ENCODE measurements at regions not wholly inside any gene's neighbourhood (a gene's known extent, or its start where the extent isn't known, plus 50 kb on each side); places are given as distances from the start of the nearest gene placed in this dataset.
A peak's percentile ranks its signal among the peaks of the same experiment; 100 is the strongest.

- intact Hi-C loops (cut with DNase I), result no loop called here
- no peak for FAIRE-seq
These were observed 561.1 kb upstream of the SETBP1 start for GRCh38 chr18:44119607-44120006.

GRCh38 chr18:44123743-44124142 lies 556.9 kb upstream of the SETBP1 start:
- no peak overlapping the region for H3K27ac ChIP-seq (ENCODE audit: low read depth in 2 of 2, low read length in 2 of 2)
- intact Hi-C loops (cut with DNase I), result no loop called here
- no peak overlapping the region for H3K4me3 ChIP-seq (ENCODE audit: low read length in 3 of 3)
- DNase-seq, result peak in 2 of 5 donors; percentile 14 to 29
- H3K36me3 ChIP-seq (ENCODE audit: control insufficient read depth in 2 of 3, insufficient read depth in 3 of 3, low read length in 3 of 3), result no peaks in the 10 kb centered on the region
- FAIRE-seq, result no peak
- no peaks in the 10 kb centered on the region for H3K9me3 ChIP-seq (ENCODE audit: control insufficient read depth in 2 of 3, insufficient read depth in 1 of 3, low read length in 3 of 3)
- TF ChIP-seq CTCF (IDR thresholded peaks at IDR 0.05; ENCODE audit: borderline replicate concordance, extremely low read depth, insufficient read depth), result no peak
- no peaks in the 10 kb centered on the region for H3K4me1 ChIP-seq (ENCODE audit: control insufficient read depth in 2 of 3, insufficient read depth in 2 of 3, low read depth in 1 of 3, low read length in 3 of 3)
- no peaks in the 10 kb centered on the region for H3K27me3 ChIP-seq (ENCODE audit: control insufficient read depth, insufficient read depth, low read length)
- H3K9ac ChIP-seq (ENCODE audit: low read length in 3 of 3), result no peak overlapping the region

More at GRCh38 chr18:44119607-44120006, 561.1 kb upstream of the SETBP1 start:
- DNase-seq, result no peak
- Histone ChIP-seq H3K4me1 (ENCODE audit: control insufficient read depth in 2 of 3, insufficient read depth in 2 of 3, low read depth in 1 of 3, low read length in 3 of 3) (no peaks in the 10 kb centered on the region), H3K36me3 (ENCODE audit: control insufficient read depth in 2 of 3, insufficient read depth in 3 of 3, low read length in 3 of 3) (no peaks in the 10 kb centered on the region), H3K9me3 (ENCODE audit: control insufficient read depth in 2 of 3, insufficient read depth in 1 of 3, low read length in 3 of 3) (no peaks in the 10 kb centered on the region), H3K27ac (ENCODE audit: low read depth in 2 of 2, low read length in 2 of 2) (no peak overlapping the region), H3K27me3 (ENCODE audit: control insufficient read depth, insufficient read depth, low read length) (no peaks in the 10 kb centered on the region), H3K9ac (ENCODE audit: low read length in 3 of 3) (no peak overlapping the region), H3K4me3 (ENCODE audit: low read length in 3 of 3) (no peak overlapping the region)
- no peak for TF ChIP-seq CTCF (IDR thresholded peaks at IDR 0.05; ENCODE audit: borderline replicate concordance, extremely low read depth, insufficient read depth)

- DNase-seq (no peak), FAIRE-seq (no peak)
- no peak for TF ChIP-seq CTCF (IDR thresholded peaks at IDR 0.05; ENCODE audit: borderline replicate concordance, extremely low read depth, insufficient read depth)
- Histone ChIP-seq H3K27ac (ENCODE audit: low read depth in 2 of 2, low read length in 2 of 2) (no peak overlapping the region), H3K4me1 (ENCODE audit: control insufficient read depth in 2 of 3, insufficient read depth in 2 of 3, low read depth in 1 of 3, low read length in 3 of 3) (no peaks in the 10 kb centered on the region), H3K9ac (ENCODE audit: low read length in 3 of 3) (no peak overlapping the region), H3K27me3 (ENCODE audit: control insufficient read depth, insufficient read depth, low read length) (no peaks in the 10 kb centered on the region), H3K4me3 (ENCODE audit: low read length in 3 of 3) (no peak overlapping the region), H3K36me3 (ENCODE audit: control insufficient read depth in 2 of 3, insufficient read depth in 3 of 3, low read length in 3 of 3) (no peaks in the 10 kb centered on the region), H3K9me3 (ENCODE audit: control insufficient read depth in 2 of 3, insufficient read depth in 1 of 3, low read length in 3 of 3) (no peaks in the 10 kb centered on the region)
- intact Hi-C loops (cut with DNase I), result no loop called here
These were observed 555.2 kb upstream of the SETBP1 start for GRCh38 chr18:44125446-44125845.

GRCh38 chr18:44126598-44126997 lies 554.1 kb upstream of the SETBP1 start:
- TF ChIP-seq CTCF (IDR thresholded peaks at IDR 0.05; ENCODE audit: borderline replicate concordance, extremely low read depth, insufficient read depth), result no peak
- H3K4me1 ChIP-seq (ENCODE audit: control insufficient read depth in 2 of 3, insufficient read depth in 2 of 3, low read depth in 1 of 3, low read length in 3 of 3), result no peaks in the 10 kb centered on the region
- no peaks in the 10 kb centered on the region for H3K36me3 ChIP-seq (ENCODE audit: control insufficient read depth in 2 of 3, insufficient read depth in 3 of 3, low read length in 3 of 3)
- no peak for DNase-seq
- no peaks in the 10 kb centered on the region for H3K27me3 ChIP-seq (ENCODE audit: control insufficient read depth, insufficient read depth, low read length)
- FAIRE-seq, result no peak
- no peak overlapping the region for H3K9ac ChIP-seq (ENCODE audit: low read length in 3 of 3)
- H3K9me3 ChIP-seq (ENCODE audit: control insufficient read depth in 2 of 3, insufficient read depth in 1 of 3, low read length in 3 of 3), result no peaks in the 10 kb centered on the region
- no peak overlapping the region for H3K27ac ChIP-seq (ENCODE audit: low read depth in 2 of 2, low read length in 2 of 2)
- intact Hi-C loops (cut with DNase I), result no loop called here
- no peak overlapping the region for H3K4me3 ChIP-seq (ENCODE audit: low read length in 3 of 3)

Data from kidney (tissue), 13 donors.